Neural cell (in vitro differentiated cells): ENCODE measurements at regions not wholly inside any gene's neighbourhood (a gene's known extent, or its start where the extent isn't known, plus 50 kb on each side); places are given as distances from the start of the nearest gene placed in this dataset.

Experiments
- H2AFZ ChIP-seq: fragments of 200-600, 300-800 bp; sonication (generic), shearing (Covaris generic); 2 replicates; pipeline ENCODE4 v1.6.0; 2014; ENCODE audit warnings: low read depth, mild to moderate bottlenecking, antibody characterized with exemption, low read length, moderate library complexity
- H3F3A ChIP-seq: fragments of 200-600 bp; shearing (Covaris generic); 2 replicates; pipeline ENCODE4 v1.6.1; 2016; ENCODE audit warnings: mild to moderate bottlenecking, moderate library complexity, mixed read lengths, antibody characterized with exemption, low read length; ENCODE audit not compliant: insufficient read depth, poor library complexity, severe bottlenecking
- H3K27ac ChIP-seq: fragments of 200-600, 300-800 bp; sonication (generic), shearing (Covaris generic); 2 replicates; pipeline ENCODE4 v1.5.1; 2014; ENCODE audit warnings: mild to moderate bottlenecking, low read length, moderate library complexity
- H3K27me3 ChIP-seq: fragments of 300-800, 200-600 bp; sonication (generic), shearing (Covaris generic); 2 replicates; pipeline ENCODE4 v1.6.0; 2014; ENCODE audit warnings: mild to moderate bottlenecking, low read depth, low read length, moderate library complexity; ENCODE audit not compliant: insufficient read depth
- H3K36me3 ChIP-seq: fragments of 300-800, 200-600 bp; sonication (generic), shearing (Covaris generic); 2 replicates; pipeline ENCODE4 v1.5.1; 2014; ENCODE audit warnings: mild to moderate bottlenecking, antibody characterized with exemption, low read length, moderate library complexity; ENCODE audit not compliant: insufficient read depth
- H3K4me2 ChIP-seq: fragments of 300-800, 200-600 bp; sonication (generic), shearing (Covaris generic); 2 replicates; pipeline ENCODE4 v1.6.0; 2014; ENCODE audit warnings: mild to moderate bottlenecking, low read length
- H3K4me3 ChIP-seq: fragments of 300-800, 200-600 bp; sonication (generic), shearing (Covaris generic); 2 replicates; pipeline ENCODE4 v1.5.1; 2014; ENCODE audit warnings: mild to moderate bottlenecking, low read length, moderate library complexity
- H3K79me2 ChIP-seq: fragments of 200-600 bp; shearing (Covaris generic); replicated peaks from 2 replicates; pipeline ENCODE4 v1.6.0; 2014; ENCODE audit warnings: mild to moderate bottlenecking, low read length, moderate library complexity; ENCODE audit not compliant: insufficient read depth
- H3K9ac ChIP-seq: fragments of 300-800, 200-600 bp; sonication (generic), shearing (Covaris generic); 2 replicates; pipeline ENCODE4 v1.6.1; 2016; ENCODE audit warnings: mild to moderate bottlenecking, low read length, mixed read lengths
- H3K9me2 ChIP-seq: fragments of 200-600 bp; shearing (Covaris generic); 2 replicates; pipeline ENCODE4 v1.6.1; 2016; ENCODE audit warnings: mild to moderate bottlenecking, low read length, mixed read lengths; ENCODE audit not compliant: insufficient read depth
- H3K9me3 ChIP-seq: fragments of 200-600, 300-800 bp; sonication (generic), shearing (Covaris generic); 2 replicates; pipeline ENCODE4 v1.6.1; 2016; ENCODE audit warnings: mild to moderate bottlenecking, mixed run types, low read length, moderate library complexity, mixed read lengths
- H4K20me1 ChIP-seq: fragments of 200-600 bp; shearing (Covaris generic); 2 replicates; pipeline ENCODE4 v1.6.1; 2016; ENCODE audit warnings: mild to moderate bottlenecking, mixed run types; ENCODE audit not compliant: insufficient read depth
- EP300 ChIP-seq: fragments of 450-650 bp; conservative IDR thresholded peaks from 2 replicates; pipeline ENCODE4 v1.6.1; 2014; ENCODE audit warnings: antibody characterized with exemption, mild to moderate bottlenecking, moderate library complexity; ENCODE audit not compliant: poor library complexity, severe bottlenecking
- EZH2 ChIP-seq: fragments of 200-600, 300-800 bp; shearing (Covaris generic), sonication (generic); IDR thresholded peaks from 2 replicates; pipeline ENCODE4 v1.6.1; 2014; ENCODE audit warnings: antibody characterized with exemption, low read length, borderline replicate concordance, mild to moderate bottlenecking; ENCODE audit not compliant: insufficient read depth, poor library complexity, severe bottlenecking
- MXI1 ChIP-seq: fragments of 450-650 bp; conservative IDR thresholded peaks from 2 replicates; pipeline ENCODE4 v1.6.1; 2014; ENCODE audit warnings: antibody characterized with exemption, mild to moderate bottlenecking; ENCODE audit not compliant: poor library complexity, severe bottlenecking
- POLR2AphosphoS5 ChIP-seq: IDR thresholded peaks from 2 replicates; pipeline ENCODE4 v1.6.1; 2012
- RAD21 ChIP-seq: fragments of 450-650 bp; conservative IDR thresholded peaks from 2 replicates; pipeline ENCODE4 v1.6.1; 2014; ENCODE audit warnings: antibody characterized with exemption, mild to moderate bottlenecking, moderate library complexity
- SMC3 ChIP-seq: fragments of 450-650 bp; conservative IDR thresholded peaks from 2 replicates; pipeline ENCODE4 v1.6.1; 2014; ENCODE audit warnings: antibody characterized with exemption, mild to moderate bottlenecking, moderate library complexity; ENCODE audit not compliant: poor library complexity
- TAF1 ChIP-seq: IDR thresholded peaks from 2 replicates; pipeline ENCODE4 v1.6.1; 2012; ENCODE audit warnings: low read depth
- TF ChIP-seq, protein P1 (sequence below): IDR thresholded peaks from 2 replicates; pipeline ENCODE4 v1.6.1; 2012; ENCODE audit warnings: borderline replicate concordance
- TF ChIP-seq, protein P2 (sequence below): fragments of 450-650 bp; IDR thresholded peaks from 2 replicates; pipeline ENCODE4 v1.5.1; 2014; ENCODE audit warnings: antibody characterized with exemption, mild to moderate bottlenecking, moderate library complexity; ENCODE audit not compliant: poor library complexity, severe bottlenecking

DNA sequence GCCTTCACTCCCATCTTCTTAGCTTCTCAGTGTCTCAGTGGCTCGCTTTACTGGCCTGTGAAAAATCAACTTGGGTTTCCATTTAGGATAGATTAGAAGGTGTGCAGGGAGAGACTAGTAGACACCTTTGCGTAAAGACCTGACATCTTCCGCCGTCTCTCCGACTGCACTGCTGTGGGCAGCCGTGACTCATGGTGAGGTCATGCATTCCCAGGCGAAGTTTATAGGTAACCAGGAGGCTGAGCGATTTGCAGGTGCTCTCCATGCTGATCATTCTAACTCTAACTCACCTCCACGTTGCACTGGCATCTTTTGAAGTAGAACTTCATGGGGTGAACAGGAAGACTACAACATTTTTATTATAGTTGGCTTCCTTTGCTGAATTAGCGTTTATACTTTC, 68.0 kb upstream of the ZNF438 start:
- H3K36me3 ChIP-seq, result no peaks in the 10 kb centered on the region
- no peak overlapping the region for H2AFZ ChIP-seq
- no peak overlapping the region for H3K27ac ChIP-seq
- TF ChIP-seq SMC3 (no peak), EZH2 (no peak), EP300 (no peak), TAF1 (no peak), MXI1 (no peak), RAD21 (no peak), POLR2AphosphoS5 (no peak)
- TF ChIP-seq, protein P1, sequence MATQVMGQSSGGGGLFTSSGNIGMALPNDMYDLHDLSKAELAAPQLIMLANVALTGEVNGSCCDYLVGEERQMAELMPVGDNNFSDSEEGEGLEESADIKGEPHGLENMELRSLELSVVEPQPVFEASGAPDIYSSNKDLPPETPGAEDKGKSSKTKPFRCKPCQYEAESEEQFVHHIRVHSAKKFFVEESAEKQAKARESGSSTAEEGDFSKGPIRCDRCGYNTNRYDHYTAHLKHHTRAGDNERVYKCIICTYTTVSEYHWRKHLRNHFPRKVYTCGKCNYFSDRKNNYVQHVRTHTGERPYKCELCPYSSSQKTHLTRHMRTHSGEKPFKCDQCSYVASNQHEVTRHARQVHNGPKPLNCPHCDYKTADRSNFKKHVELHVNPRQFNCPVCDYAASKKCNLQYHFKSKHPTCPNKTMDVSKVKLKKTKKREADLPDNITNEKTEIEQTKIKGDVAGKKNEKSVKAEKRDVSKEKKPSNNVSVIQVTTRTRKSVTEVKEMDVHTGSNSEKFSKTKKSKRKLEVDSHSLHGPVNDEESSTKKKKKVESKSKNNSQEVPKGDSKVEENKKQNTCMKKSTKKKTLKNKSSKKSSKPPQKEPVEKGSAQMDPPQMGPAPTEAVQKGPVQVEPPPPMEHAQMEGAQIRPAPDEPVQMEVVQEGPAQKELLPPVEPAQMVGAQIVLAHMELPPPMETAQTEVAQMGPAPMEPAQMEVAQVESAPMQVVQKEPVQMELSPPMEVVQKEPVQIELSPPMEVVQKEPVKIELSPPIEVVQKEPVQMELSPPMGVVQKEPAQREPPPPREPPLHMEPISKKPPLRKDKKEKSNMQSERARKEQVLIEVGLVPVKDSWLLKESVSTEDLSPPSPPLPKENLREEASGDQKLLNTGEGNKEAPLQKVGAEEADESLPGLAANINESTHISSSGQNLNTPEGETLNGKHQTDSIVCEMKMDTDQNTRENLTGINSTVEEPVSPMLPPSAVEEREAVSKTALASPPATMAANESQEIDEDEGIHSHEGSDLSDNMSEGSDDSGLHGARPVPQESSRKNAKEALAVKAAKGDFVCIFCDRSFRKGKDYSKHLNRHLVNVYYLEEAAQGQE, result no peak
- TF ChIP-seq, protein P2, sequence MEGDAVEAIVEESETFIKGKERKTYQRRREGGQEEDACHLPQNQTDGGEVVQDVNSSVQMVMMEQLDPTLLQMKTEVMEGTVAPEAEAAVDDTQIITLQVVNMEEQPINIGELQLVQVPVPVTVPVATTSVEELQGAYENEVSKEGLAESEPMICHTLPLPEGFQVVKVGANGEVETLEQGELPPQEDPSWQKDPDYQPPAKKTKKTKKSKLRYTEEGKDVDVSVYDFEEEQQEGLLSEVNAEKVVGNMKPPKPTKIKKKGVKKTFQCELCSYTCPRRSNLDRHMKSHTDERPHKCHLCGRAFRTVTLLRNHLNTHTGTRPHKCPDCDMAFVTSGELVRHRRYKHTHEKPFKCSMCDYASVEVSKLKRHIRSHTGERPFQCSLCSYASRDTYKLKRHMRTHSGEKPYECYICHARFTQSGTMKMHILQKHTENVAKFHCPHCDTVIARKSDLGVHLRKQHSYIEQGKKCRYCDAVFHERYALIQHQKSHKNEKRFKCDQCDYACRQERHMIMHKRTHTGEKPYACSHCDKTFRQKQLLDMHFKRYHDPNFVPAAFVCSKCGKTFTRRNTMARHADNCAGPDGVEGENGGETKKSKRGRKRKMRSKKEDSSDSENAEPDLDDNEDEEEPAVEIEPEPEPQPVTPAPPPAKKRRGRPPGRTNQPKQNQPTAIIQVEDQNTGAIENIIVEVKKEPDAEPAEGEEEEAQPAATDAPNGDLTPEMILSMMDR, result no peak
- H3K4me3 ChIP-seq, result no peak overlapping the region
- no peak overlapping the region for H3K9ac ChIP-seq
- no peaks in the 10 kb centered on the region for H4K20me1 ChIP-seq
- H3K9me3 ChIP-seq, result no peaks in the 10 kb centered on the region
- no peaks in the 10 kb centered on the region for H3F3A ChIP-seq
- no peaks in the 10 kb centered on the region for H3K27me3 ChIP-seq
- no peak overlapping the region for H3K4me2 ChIP-seq
- no peaks in the 10 kb centered on the region for H3K9me2 ChIP-seq
- no peaks in the 10 kb centered on the region for H3K79me2 ChIP-seq

DNA sequence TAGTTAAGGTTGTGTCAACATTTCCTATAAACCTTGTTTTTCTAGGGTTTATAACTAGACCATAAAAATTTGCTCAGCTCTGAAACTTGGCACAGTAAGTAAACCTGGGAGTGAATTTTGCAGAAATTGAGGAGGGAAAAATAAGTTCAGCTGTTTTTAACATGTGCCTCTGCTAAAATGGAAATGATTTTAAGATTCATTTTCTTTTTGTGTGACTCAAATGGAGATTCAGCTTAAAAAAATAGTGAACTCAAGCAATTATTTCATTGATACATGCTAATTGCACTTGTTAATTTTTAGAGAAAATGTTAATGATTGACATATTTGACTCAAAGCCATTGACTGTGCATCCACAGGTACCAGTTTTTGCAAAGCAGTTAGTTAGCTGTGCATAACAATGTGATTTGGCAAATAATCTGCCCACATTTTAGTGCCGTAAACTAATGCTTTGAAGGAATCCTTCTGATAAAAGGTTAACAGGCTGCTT, 68.5 kb upstream of the ZNF438 start:
- no peaks in the 10 kb centered on the region for H3F3A ChIP-seq
- TF ChIP-seq MXI1, result no peak
- TF ChIP-seq, protein P2, result no peak
- no peak for TF ChIP-seq EZH2
- TF ChIP-seq, protein P1, result no peak
- TF ChIP-seq TAF1, result no peak
- TF ChIP-seq EP300, result no peak
- TF ChIP-seq SMC3, result no peak
- TF ChIP-seq RAD21, result no peak
- no peak for TF ChIP-seq POLR2AphosphoS5
- H3K9me3 ChIP-seq, result no peaks in the 10 kb centered on the region
- no peak overlapping the region for H3K27ac ChIP-seq
- H3K9me2 ChIP-seq, result no peaks in the 10 kb centered on the region
- no peaks in the 10 kb centered on the region for H3K79me2 ChIP-seq
- H2AFZ ChIP-seq, result no peak overlapping the region
- no peak overlapping the region for H3K4me2 ChIP-seq
- H3K36me3 ChIP-seq, result no peaks in the 10 kb centered on the region
- H4K20me1 ChIP-seq, result no peaks in the 10 kb centered on the region
- H3K4me3 ChIP-seq, result no peak overlapping the region
- no peaks in the 10 kb centered on the region for H3K27me3 ChIP-seq
- H3K9ac ChIP-seq, result no peak overlapping the region
